Tibial artery (tissue), 4 donors: ENCODE measurements at regions not wholly inside any gene's neighbourhood (a gene's known extent, or its start where the extent isn't known, plus 50 kb on each side); places are given as distances from the start of the nearest gene placed in this dataset.
A peak's percentile ranks its signal among the peaks of the same experiment; 100 is the strongest.

Experiments
- DNase-seq, 2 donors: peaks; one replicate each; pipeline ENCODE4 v3.0.0-alpha.2; 2019
- H3K27ac ChIP-seq, 2 donors: fragments of 200-600 bp; sonication (generic) in 1 of 2; 1 replicate in 1 of 2; 2 replicates in 1 of 2; pipeline ENCODE4 v1.5.1; 2018 to 2019; ENCODE audit warnings: mild to moderate bottlenecking in 1 of 2
- H3K27me3 ChIP-seq, 2 donors: fragments of 200-600 bp; sonication (generic) in 1 of 2; one replicate each; pipeline versions ENCODE4 v1.5.1 to v1.6.0; 2016 to 2019
- H3K36me3 ChIP-seq, 3 donors: fragments of 200-600 bp; sonication (generic) in 2 of 3; one replicate each; pipeline ENCODE4 v1.5.1; 2016 to 2019; ENCODE audit warnings: mild to moderate bottlenecking in 2 of 3
- H3K4me1 ChIP-seq, 4 donors: fragments of 200-600 bp; sonication (generic) in 2 of 4; 1 replicate in 3 of 4; 2 replicates in 1 of 4; pipeline ENCODE4 v1.5.1; 2016 to 2019
- H3K4me3 ChIP-seq, 2 donors: fragments of 200-600 bp; sonication (generic) in 1 of 2; 1 replicate in 1 of 2; 2 replicates in 1 of 2; pipeline ENCODE4 v1.5.1; 2018 to 2019; ENCODE audit warnings: mild to moderate bottlenecking in 2 of 2
- H3K9me3 ChIP-seq, 3 donors: fragments of 200-600 bp; sonication (generic) in 1 of 3; one replicate each; pipeline ENCODE4 v1.5.1; 2016 to 2019
- intact Hi-C: fragments of 100-400 bp; cut with DNase I; formaldehyde crosslinking; loops from one replicate; pipeline ENCODE4 v1.15.0; 2023; ENCODE audit warnings: low total_unique reads
- TF ChIP-seq, protein P1 (sequence below), 2 experiments: fragments of 200-600 bp in 1 of 2; fragments of 450-650 bp in 1 of 2; IDR thresholded peaks; one replicate each; pipeline ENCODE4 v1.5.1; 2017 to 2019; ENCODE audit warnings: antibody characterized with exemption in 2 of 2, mild to moderate bottlenecking in 1 of 2, moderate library complexity in 1 of 2

DNA sequence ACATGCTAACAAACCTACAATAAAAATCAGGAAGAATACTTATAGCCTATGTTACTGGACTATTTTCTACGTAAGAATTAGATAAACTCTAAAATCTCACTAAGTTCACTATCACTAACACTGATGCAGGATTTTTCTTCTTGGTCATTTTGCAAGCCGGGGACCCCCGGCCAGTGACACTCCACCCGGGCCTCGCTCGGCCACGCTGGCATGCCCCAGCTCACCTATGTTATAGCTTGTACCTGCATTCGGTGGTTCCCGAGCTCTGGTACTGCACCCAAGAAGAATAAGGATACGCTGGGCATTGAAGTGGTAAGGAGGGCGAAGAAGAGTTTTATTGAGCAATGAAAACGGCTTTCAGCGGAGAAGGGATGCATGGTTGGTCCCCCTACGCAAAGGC lies 245.3 kb upstream of the NBEA start:
- Histone ChIP-seq H3K36me3 (no peaks in the 10 kb centered on the region), H3K27me3 (no peaks in the 10 kb centered on the region), H3K9me3 (no peaks in the 10 kb centered on the region), H3K4me1 (peaks cover 0 to 14% (median 0%) of the 10 kb centered on the region in 4 donors), H3K27ac (no peak overlapping the region), H3K4me3 (no peak overlapping the region)
- TF ChIP-seq, protein P1, sequence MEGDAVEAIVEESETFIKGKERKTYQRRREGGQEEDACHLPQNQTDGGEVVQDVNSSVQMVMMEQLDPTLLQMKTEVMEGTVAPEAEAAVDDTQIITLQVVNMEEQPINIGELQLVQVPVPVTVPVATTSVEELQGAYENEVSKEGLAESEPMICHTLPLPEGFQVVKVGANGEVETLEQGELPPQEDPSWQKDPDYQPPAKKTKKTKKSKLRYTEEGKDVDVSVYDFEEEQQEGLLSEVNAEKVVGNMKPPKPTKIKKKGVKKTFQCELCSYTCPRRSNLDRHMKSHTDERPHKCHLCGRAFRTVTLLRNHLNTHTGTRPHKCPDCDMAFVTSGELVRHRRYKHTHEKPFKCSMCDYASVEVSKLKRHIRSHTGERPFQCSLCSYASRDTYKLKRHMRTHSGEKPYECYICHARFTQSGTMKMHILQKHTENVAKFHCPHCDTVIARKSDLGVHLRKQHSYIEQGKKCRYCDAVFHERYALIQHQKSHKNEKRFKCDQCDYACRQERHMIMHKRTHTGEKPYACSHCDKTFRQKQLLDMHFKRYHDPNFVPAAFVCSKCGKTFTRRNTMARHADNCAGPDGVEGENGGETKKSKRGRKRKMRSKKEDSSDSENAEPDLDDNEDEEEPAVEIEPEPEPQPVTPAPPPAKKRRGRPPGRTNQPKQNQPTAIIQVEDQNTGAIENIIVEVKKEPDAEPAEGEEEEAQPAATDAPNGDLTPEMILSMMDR (IDR thresholded peaks at IDR 0.05): no peak
- intact Hi-C loops: no loop called here
- DNase-seq: no peak

DNA sequence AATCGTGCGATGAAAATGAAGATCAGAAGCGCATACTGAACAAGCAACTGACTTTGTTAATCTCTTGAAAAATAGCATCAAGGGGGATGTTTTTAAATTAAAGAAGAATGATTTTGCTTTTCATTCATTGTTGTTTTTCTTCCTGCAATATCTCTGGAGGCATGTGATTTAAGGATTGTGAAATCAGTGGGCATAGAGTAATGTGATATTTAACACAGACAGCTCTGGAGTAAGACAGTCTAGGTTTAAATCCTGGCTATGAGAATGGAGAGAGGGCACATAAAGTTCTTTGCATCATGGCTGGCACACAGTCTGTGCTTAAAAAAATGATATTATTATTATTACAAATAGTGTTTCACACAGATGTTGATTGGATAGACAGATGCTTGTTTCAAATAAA lies 243.1 kb upstream of the NBEA start:
- no peaks in the 10 kb centered on the region for H3K9me3 ChIP-seq
- intact Hi-C loops: no loop called here
- no peaks in the 10 kb centered on the region for H3K27me3 ChIP-seq
- H3K4me3 ChIP-seq: no peak overlapping the region
- no peaks in the 10 kb centered on the region for H3K36me3 ChIP-seq
- H3K27ac ChIP-seq: peak overlapping the region in 1 of 2 donors; percentile 9
- TF ChIP-seq, protein P1 (IDR thresholded peaks at IDR 0.05): no peak
- no peak for DNase-seq
- H3K4me1 ChIP-seq: peaks cover 0 to 14% (median 0%) of the 10 kb centered on the region in 4 donors

DNA sequence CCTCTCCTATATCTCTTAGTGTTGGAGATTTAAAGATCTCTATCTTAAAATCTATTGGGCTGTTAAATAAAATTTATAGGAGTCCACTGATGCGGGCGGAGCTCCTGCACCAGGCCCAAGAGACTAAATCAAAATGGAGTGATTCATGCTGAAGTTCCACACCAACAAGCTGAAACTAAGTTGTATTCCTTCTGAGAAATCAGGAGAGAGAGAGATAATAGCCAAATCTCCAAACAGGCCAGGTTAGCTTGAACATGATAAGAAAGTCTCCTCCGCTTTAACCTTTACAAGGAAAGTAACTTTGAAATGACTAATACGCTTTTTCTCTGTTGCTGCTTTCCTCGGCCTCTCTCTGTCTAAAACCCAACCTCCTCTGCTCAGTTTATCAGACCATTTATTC lies 241.9 kb upstream of the NBEA start:
- Histone ChIP-seq H3K36me3 (no peaks in the 10 kb centered on the region), H3K4me3 (no peak overlapping the region), H3K4me1 (peaks cover 0 to 14% (median 0%) of the 10 kb centered on the region in 4 donors), H3K27me3 (no peaks in the 10 kb centered on the region), H3K27ac (no peak overlapping the region), H3K9me3 (no peaks in the 10 kb centered on the region)
- no peak for DNase-seq
- TF ChIP-seq, protein P1 (IDR thresholded peaks at IDR 0.05): no peak
- intact Hi-C loops: no loop called here

DNA sequence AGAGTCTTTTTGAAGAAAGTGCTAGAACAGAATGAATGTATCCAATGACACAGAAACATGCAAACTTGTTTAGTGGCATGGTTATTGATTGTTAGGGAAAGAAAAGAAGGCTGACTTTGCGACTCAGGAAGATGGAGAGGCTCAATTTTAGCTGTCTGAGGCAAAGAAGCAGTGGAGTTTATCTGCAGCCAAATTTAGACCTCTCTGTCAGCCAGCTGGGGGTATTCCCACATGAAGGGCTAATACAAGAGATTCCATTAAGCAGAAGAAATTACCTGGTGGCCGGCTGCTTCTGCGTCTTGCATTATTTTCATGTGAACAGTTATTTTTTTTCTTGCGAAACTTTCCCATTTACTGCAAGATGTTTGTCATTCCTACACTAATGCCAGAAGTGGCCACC lies 240.2 kb upstream of the NBEA start:
- DNase-seq: no peak
- Histone ChIP-seq H3K36me3 (no peaks in the 10 kb centered on the region), H3K4me3 (no peak overlapping the region), H3K4me1 (peaks cover 0 to 14% (median 0%) of the 10 kb centered on the region in 4 donors), H3K9me3 (no peaks in the 10 kb centered on the region), H3K27ac (no peak overlapping the region), H3K27me3 (no peaks in the 10 kb centered on the region)
- TF ChIP-seq, protein P1 (IDR thresholded peaks at IDR 0.05): no peak
- intact Hi-C loops: no loop called here

DNA sequence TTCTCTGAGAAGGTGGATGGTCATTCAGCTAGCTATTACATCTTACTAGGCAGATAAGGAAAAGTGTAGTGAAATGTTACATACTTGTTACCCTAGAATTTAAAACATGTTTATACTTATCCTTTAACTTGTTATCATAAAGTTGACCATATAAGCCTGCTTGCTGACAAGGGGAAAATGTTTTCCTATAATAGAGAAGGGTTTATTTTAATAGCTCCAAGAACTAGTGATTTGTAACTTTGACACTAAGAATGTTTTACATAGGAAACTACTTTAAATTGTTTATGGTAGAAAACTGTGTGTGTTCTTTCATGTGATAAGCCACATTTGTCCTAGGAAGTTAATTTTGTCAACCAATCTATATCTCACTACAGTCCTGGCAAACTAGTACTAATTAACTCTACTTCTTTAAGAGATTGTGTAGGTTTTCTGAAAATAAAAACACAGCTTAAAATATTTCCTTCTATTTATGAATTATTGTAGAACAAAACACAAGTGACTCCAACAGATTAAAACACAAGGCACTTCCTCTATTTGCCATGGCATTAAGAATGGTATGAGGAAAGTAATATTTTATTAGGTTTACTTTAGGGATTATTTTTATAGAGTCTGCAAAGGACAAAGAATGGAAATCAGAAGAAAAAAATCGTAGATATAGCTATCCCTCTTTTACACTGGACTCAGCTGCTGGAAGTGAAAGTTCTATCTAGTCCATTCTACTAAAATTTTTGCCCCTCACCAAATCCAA lies 233.3 kb upstream of the NBEA start:
- Histone ChIP-seq H3K9me3 (peaks cover 0 to 4% (median 0%) of the 10 kb centered on the region in 3 donors), H3K36me3 (no peaks in the 10 kb centered on the region), H3K27ac (no peak overlapping the region), H3K27me3 (no peaks in the 10 kb centered on the region), H3K4me1 (no peaks in the 10 kb centered on the region), H3K4me3 (no peak overlapping the region)
- TF ChIP-seq, protein P1 (IDR thresholded peaks at IDR 0.05): no peak
- intact Hi-C loops: no loop called here
- DNase-seq: no peak
